ENCODE measurements at regions not wholly inside any gene's neighbourhood (a gene's known extent, or its start where the extent isn't known, plus 50 kb on each side); places are given as distances from the start of the nearest gene placed in this dataset.

DNA sequence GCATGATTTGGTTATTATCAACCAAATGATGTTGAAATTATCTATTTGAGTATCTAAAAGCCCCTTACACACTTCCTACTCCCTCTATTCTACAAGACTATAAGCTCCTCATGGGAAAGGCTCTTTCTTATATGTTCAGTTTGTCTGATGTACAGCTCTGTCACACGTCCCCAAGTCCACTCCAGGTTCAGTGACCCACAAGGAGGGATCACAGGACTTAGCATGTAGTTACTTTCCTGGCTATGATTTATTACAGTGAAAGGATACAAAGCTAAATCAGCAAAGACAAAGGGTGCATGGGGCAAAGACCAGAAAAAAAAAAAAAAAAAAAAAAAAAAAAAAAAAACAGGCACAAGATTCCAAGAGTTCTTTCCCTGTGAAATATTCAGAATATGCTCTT lies 125.6 kb upstream of the TMEM106B start:
- no peak for FAIRE-seq

GRCh38 chr7:12089951-12090756 lies 120.9 kb upstream of the TMEM106B start:
- FAIRE-seq = no peak

GRCh38 chr7:12090757-12091221 lies 120.3 kb upstream of the TMEM106B start:
- FAIRE-seq = no peak

DNA sequence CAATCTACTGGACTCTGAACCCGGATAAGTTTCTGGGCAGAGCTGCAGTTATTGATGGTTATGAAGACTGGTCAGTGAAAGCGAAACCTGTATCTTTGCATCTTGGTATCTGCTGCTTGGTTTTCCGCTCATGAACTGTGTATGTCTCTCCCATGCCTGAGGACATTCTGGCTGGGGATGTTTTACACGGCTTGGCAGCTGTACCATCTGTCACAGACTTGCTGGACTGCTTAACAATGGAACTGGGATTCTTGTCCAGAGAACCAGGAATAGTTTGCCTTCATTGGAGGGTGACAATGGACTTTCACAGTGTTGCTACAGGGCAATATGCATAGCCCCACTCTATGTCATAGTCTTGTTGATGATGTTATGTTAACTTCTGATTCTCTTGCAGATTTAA lies 119.9 kb upstream of the TMEM106B start:
- FAIRE-seq = no peak

- FAIRE-seq = no peak
These were observed 118.5 kb upstream of the TMEM106B start for GRCh38 chr7:12092499-12093130.

DNA sequence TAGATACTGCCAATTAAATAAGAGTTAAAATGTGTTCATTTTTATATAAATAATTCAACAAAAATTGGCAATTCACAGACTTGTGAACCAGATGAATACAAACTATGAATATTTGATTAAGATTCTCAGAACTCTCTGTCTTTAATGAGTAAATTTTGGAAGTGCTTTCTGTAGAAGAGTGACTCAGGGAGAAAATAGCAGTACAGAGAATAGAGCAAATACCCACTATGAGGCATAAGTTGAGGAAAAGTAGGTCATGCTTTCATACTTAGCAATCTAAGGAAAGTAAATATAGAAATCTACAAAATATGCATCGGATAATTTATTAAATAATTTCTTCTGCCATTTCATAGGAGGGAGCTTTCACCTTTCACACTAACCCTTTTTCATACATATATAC lies 117.7 kb upstream of the TMEM106B start:
- no peak for FAIRE-seq

- FAIRE-seq = no peak
These were observed 116.7 kb upstream of the TMEM106B start for GRCh38 chr7:12094365-12094921.

GRCh38 chr7:12102126-12102525 lies 109.0 kb upstream of the TMEM106B start:
- no peak for FAIRE-seq

- FAIRE-seq = no peak
These were observed 108.6 kb upstream of the TMEM106B start for GRCh38 chr7:12102527-12102926.

GRCh38 chr7:12103948-12104347 lies 107.1 kb upstream of the TMEM106B start:
- FAIRE-seq = no peak

GRCh38 chr7:12107381-12107780 lies 103.7 kb upstream of the TMEM106B start:
- FAIRE-seq = no peak

DNA sequence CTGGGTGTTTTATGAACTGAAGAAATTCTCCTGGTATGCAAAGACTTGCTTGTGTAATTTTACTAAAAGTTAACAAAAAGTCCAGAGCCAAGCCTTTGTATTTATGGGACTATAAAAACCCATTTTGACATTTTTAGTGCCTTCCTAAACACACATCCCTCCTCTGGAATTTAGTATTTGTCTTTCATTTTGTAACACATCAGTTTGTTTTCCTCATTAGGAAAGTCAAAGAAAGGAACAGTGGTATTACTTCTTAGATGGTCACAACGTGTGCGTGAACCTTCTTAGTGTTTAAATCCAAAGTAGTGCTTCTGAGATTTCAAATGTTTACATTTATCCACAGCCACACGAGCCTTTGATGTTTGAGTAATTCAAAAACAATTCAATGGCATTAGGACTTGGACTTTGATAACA lies 103.2 kb upstream of the TMEM106B start:
- FAIRE-seq = no peak

DNA sequence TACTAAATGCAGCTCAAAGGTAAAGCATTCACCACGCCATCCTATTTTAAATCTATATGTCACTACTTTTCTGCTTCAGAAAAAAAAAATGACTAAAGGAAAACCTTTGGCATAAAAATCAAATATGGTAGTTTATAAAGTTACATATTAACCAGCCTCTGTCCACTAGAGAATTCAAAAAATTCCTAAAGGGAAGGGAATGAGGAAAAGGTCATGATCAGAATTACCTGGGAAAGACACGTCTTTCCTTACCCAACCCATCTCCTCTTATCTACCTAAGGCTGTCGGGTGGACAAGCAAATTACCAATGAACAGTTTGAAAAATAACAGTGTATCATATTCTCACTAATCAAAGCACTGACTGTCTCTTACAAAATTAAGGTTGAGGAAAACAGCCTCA lies 100.7 kb upstream of the TMEM106B start:
- FAIRE-seq = no peak

DNA sequence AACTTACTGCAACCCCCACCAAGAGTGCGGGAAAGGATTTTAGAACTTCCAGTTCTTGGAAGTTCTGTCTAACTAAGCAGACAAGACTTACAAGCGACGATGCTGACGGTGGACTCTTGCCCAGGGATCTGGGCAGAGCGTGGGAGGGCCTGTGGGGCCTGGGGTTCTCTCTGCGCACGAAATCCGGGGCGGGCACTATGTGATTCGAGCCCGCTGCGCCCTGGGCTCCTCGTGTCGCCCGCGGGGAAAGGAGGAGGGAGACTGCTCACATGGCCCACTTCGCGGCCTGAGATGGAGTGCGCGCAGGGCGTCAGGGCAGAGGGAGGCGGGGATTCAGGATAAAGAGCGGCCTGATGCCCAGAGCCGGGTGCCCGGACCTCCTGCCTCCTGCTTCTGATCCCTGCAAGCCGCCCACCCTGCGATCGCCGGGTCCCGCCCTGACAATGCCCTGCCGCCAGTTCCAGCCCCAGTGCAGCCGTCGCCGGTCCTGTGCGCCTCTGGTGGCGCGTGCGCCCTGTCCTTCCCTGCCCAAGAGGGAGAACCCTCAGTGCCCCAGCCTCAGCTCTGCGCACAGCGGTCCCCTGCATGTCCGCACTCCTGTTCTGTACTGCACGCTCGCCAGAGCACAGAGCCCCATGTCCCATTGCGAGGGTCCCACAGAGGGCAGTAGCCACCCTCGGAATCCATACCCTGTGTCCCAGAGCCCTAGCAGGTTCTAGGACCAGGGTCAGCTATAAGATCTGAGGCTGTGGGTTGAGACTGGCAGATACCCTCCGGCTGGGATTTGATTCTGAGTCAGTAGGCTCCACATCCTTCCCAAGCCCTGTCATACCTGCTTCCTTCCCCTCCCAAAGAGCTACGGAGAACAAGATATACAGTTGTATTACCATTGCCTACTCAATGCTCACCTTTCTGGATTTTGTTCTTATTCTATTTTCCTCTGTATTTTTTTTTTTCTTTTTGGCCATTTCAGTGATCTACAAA lies 99.4 kb upstream of the TMEM106B start:
- FAIRE-seq = no peak

DNA sequence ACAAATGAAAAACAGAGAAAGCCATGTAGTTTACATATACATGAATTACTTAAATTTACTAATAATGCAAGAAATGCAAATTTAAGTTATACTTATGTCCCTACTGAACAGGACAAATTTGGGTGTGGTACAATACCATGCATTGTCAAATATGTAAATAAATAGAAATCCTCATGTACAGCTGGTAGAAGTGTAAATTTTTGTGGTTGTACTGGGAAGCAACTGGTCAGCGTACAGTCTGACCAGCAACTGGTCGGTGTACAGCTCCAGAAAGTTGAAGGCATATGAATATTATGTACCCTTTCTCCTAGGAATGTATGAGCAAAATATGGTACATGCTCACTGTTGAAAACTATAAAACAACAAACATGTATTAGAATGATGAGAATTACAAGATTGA lies 93.9 kb upstream of the TMEM106B start:
- FAIRE-seq = no peak

DNA sequence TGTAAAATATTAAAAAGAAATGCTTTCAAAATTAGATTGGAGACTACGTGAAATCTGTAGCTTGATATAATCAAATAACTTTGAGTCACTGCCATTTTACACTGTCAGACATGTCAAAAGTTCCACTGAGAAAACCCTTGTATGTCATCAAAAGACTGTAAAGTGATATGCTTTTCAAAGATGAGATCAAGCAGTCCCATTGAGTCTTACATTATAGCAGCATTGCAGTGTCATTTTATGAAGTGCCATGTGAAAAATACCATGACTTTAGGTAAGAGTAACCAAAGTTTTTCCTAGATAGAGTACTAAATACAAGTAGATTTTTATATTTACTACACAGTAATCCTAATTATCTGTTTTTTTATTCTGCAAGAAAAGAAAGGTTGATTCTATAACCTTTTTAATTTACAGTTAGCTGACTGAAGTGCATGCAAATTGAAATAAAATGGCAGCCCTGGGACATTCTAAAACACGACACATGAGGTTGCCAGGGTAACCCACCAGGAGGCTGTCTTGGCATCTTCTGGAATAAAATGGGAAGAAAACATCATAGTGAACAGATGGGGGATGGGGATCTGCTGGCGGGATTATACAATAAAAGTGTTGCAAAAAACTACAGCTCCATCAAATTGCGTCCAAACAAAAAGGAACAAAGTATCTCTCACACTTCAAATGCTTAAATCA lies 91.3 kb upstream of the TMEM106B start:
- FAIRE-seq = no peak

DNA sequence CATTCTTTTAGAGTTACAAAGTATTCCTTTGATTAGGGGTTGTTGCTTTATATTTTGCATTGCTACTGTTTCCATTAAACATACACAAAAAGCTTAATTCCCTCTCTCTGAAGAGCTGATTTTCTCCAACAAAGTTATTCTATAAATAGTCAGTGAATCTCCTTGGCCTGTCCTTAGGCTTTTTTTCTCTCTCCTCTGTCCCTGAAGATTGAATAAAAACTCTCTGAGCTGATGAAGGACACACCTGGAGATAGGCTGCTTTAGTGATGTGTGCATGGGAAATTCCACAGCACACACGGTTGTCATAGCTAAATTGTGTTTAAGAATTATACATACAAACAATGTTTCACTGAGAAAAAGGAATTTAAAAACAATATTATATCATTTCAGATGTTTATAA lies 90.5 kb upstream of the TMEM106B start:
- no peak for FAIRE-seq

DNA sequence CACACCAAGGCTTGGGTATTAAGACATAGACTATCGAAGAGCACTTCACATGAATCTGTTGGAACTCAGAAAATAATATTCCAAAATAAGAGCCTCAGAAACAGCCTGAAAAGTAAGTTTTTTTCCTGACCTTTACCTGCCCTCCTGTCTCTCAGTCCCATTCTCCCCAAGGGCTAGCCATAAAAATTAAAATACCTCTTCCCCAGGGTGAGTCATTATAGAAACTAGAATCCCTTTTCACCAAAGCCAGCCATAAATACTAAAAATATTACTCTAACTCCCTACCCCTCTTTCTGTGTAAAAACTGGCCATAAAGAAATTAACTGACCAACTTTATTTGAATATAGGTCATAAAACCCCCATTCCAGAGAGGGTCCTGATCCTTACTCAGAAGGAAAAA lies 87.9 kb upstream of the TMEM106B start:
- FAIRE-seq = no peak

- FAIRE-seq = no peak
These were observed 87.1 kb upstream of the TMEM106B start for GRCh38 chr7:12124028-12124427.

DNA sequence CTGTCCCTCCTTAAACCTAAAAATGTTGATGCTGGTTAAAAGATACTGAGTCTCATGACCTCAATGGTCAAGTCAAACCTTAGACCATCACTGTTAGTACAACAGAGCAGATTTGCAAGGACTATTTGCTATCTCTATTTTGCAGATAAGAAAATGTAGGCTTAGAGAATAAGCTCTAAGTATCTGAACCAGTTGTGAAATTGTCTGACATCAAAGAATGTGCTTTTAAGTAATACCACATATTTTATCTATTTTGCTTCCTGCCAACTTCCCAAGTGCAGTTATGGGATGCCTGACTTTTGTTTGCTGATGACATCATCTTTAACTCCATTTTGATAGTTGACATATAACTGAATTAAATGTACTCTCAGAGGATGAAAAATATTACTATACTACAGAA lies 83.6 kb upstream of the TMEM106B start:
- FAIRE-seq = no peak

DNA sequence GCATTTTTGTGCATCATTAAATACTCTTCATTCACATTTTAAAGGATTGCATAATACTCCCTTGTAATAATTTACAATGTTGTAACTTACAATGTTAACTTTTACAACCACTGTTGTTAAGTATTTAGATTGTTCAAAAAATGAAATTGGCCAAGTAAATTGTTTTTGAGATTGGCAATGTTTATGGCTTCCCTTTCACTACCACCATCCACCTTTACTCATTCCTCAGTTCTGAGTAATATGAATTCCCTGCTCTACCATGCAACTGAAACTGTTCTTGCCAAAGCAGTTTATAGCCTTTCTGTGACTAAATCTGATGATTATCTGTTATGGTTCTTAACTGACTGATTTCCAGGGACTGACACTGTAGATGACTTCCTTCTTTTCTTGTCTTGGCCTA lies 80.5 kb upstream of the TMEM106B start:
- no peak for FAIRE-seq

GRCh38 chr7:12131122-12131521 lies 80.0 kb upstream of the TMEM106B start:
- FAIRE-seq = no peak

All from G401.6 (cell line).